ENCODE measurements at regions not wholly inside any gene's neighbourhood (a gene's known extent, or its start where the extent isn't known, plus 50 kb on each side); places are given as distances from the start of the nearest gene placed in this dataset.

- in situ Hi-C loops (cut with MboI; ENCODE audit: low pct_unique_long_range_greater_than_20kb, low sequenced_read_pairs, unreplicated experiment) = no loop called here
- no peak for DNase-seq (ENCODE audit: low spot score)
Measured at GRCh38 chr3:160163229-160163878, 61.9 kb upstream of the C3orf80 start.

DNA sequence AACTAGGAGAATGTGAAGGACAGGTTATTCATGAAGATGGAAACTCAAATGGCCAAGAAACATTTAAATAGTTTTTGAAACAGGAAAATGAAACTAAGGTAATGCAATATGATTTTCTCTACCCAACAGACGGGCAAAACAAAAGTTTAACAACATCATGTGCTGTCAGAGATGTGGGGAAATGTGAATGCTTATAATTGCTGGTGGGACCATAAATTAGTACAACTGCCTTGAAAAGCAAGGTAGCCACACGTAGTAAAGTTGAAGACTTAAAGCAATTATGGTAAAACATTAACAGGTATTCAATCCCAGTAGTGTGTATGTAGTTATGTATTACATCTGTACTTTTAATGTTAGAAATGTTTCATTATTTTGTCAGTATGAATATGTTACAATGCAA is 57.0 kb upstream of the C3orf80 start:
- in situ Hi-C loops (cut with MboI; ENCODE audit: low pct_unique_long_range_greater_than_20kb, low sequenced_read_pairs, unreplicated experiment) = no loop called here
- no peak for TF ChIP-seq CTCF (IDR thresholded peaks at IDR 0.05; ENCODE audit: extremely low read depth, insufficient read depth, missing control alignments)
- DNase-seq (ENCODE audit: low spot score) = no peak

More at GRCh38 chr3:160163229-160163878, 61.9 kb upstream of the C3orf80 start:
- peak; percentile 43 for TF ChIP-seq CTCF (IDR thresholded peaks at IDR 0.05; ENCODE audit: extremely low read depth, insufficient read depth, missing control alignments)

GRCh38 chr3:160169139-160169976 is 55.9 kb upstream of the C3orf80 start:
- DNase-seq (ENCODE audit: low spot score) = no peak
- in situ Hi-C loops (cut with MboI; ENCODE audit: low pct_unique_long_range_greater_than_20kb, low sequenced_read_pairs, unreplicated experiment) = no loop called here
- no peak for TF ChIP-seq CTCF (IDR thresholded peaks at IDR 0.05; ENCODE audit: extremely low read depth, insufficient read depth, missing control alignments)

DNA sequence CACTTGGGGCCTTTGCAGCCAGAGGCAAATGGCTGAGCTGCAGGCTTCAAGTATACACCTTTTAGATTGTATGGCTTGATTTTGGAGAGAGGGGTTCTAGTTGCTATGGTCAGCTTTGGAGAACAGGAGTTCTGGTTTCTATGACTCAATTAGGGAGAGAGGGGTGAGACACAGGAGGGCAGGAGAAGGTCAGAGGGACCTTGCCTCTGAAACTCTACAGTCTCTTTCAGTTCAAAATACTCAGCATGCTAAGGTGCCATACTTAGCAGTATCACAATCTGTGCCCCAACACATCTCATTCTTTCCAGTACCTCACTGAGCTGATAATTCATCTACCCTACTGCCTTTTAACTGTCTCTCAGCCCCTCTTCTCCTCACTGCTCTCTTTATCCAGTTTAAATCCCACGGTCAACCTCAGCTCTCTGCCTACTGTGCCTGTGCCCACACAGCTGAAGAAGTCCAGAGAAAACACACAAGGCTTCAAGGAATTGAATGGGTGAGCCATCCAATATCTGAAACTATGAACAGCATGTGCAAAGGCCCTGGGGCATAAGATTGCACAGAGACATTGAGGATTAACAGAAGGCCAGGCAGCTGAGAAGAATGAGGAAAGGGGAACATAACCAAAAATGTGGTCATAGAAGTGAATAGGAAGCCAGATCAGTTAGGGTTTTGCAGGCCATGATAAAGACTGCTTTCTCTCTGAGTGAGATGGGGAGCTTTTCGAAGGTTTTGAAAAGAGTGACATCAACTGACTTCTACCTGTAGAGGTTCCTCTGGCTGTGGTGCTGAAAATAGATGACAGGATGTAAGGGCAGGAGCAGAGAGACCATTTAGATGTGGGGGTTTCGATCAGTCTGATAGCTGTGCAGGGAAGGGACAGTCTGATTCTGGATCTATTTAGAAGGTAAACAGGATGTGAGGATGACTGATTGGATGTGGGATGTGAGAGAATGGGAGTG is 54.5 kb upstream of the C3orf80 start:
- in situ Hi-C loops (cut with MboI; ENCODE audit: low pct_unique_long_range_greater_than_20kb, low sequenced_read_pairs, unreplicated experiment) = no loop called here
- no peak for TF ChIP-seq CTCF (IDR thresholded peaks at IDR 0.05; ENCODE audit: extremely low read depth, insufficient read depth, missing control alignments)
- DNase-seq (ENCODE audit: low spot score) = peak; percentile 46

- no peak for DNase-seq (ENCODE audit: low spot score)
- no peak for TF ChIP-seq CTCF (IDR thresholded peaks at IDR 0.05; ENCODE audit: extremely low read depth, insufficient read depth, missing control alignments)
- in situ Hi-C loops (cut with MboI; ENCODE audit: low pct_unique_long_range_greater_than_20kb, low sequenced_read_pairs, unreplicated experiment) = no loop called here
Measured at GRCh38 chr3:160171813-160172212, 53.4 kb upstream of the C3orf80 start.

- no peak for DNase-seq (ENCODE audit: low spot score)
- in situ Hi-C loops (cut with MboI; ENCODE audit: low pct_unique_long_range_greater_than_20kb, low sequenced_read_pairs, unreplicated experiment) = no loop called here
- no peak for TF ChIP-seq CTCF (IDR thresholded peaks at IDR 0.05; ENCODE audit: extremely low read depth, insufficient read depth, missing control alignments)
Measured at GRCh38 chr3:160174621-160175020, 50.6 kb upstream of the C3orf80 start.
